HepG2 (cell line): ENCODE measurements at regions not wholly inside any gene's neighbourhood (a gene's known extent, or its start where the extent isn't known, plus 50 kb on each side); places are given as distances from the start of the nearest gene placed in this dataset.

Source experiments
- CTCF ChIP-seq: sonication (generic); formaldehyde crosslinking; IDR thresholded peaks from 2 replicates; pipeline ENCODE4 v1.5.0; 2020; ENCODE audit warnings: mild to moderate bottlenecking, missing genetic modification reagents, moderate library complexity
- ELF1 ChIP-seq: sonication (generic); formaldehyde crosslinking; IDR thresholded peaks from 2 replicates; pipeline ENCODE4 v1.4.0; 2020; ENCODE audit warnings: missing genetic modification reagents
- GMEB1 ChIP-seq: sonication (generic); formaldehyde crosslinking; IDR thresholded peaks from 2 replicates; pipeline ENCODE4 v1.5.1; 2020; ENCODE audit warnings: missing genetic modification reagents, mild to moderate bottlenecking, borderline replicate concordance
- GTF2F1 ChIP-seq: fragments of 150-350 bp; IDR thresholded peaks from 2 replicates; pipeline ENCODE4 v1.6.1; 2014; ENCODE audit warnings: low read length
- KLF13 ChIP-seq: sonication (generic); formaldehyde crosslinking; IDR thresholded peaks from 2 replicates; pipeline ENCODE4 v1.4.0; 2020; ENCODE audit warnings: mild to moderate bottlenecking, missing genetic modification reagents
- MTA3 ChIP-seq: sonication (generic); formaldehyde crosslinking; IDR thresholded peaks from 2 replicates; pipeline ENCODE4 v1.4.0; 2020; ENCODE audit warnings: missing genetic modification reagents
- POLR2A ChIP-seq, 2 experiments: IDR thresholded peaks; 2 replicates each; pipeline ENCODE4 v1.6.1; 2011; ENCODE audit warnings: low read depth in 2 of 2, low read length in 2 of 2, mild to moderate bottlenecking in 1 of 2, moderate library complexity in 1 of 2; ENCODE audit not compliant: insufficient read depth in 1 of 2
- TRIM24 ChIP-seq: sonication (generic); formaldehyde crosslinking; IDR thresholded peaks from 2 replicates; pipeline ENCODE4 v1.8.0; 2022; ENCODE audit warnings: mild to moderate bottlenecking, missing genetic modification reagents
- TF ChIP-seq, protein P1 (sequence below): sonication (generic); formaldehyde crosslinking; IDR thresholded peaks from 2 replicates; pipeline ENCODE4 v1.8.1; 2022; ENCODE audit warnings: mild to moderate bottlenecking, missing genetic modification reagents

- TF ChIP-seq CTCF (CRISPR knock-in tag) (no peak), GTF2F1 (no peak), GMEB1 (CRISPR knock-in tag) (no peak), TRIM24 (no peak), KLF13 (CRISPR knock-in tag) (no peak), POLR2A (IDR thresholded peaks at IDR 0.05; ENCODE audit: insufficient read depth in 1 of 2, low read depth in 2 of 2, low read length in 2 of 2) (no peak), ELF1 (no peak), MTA3 (CRISPR knock-in tag) (no peak)
- TF ChIP-seq, protein P1, sequence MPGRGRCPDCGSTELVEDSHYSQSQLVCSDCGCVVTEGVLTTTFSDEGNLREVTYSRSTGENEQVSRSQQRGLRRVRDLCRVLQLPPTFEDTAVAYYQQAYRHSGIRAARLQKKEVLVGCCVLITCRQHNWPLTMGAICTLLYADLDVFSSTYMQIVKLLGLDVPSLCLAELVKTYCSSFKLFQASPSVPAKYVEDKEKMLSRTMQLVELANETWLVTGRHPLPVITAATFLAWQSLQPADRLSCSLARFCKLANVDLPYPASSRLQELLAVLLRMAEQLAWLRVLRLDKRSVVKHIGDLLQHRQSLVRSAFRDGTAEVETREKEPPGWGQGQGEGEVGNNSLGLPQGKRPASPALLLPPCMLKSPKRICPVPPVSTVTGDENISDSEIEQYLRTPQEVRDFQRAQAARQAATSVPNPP (CRISPR knock-in tag), result no peak
Observed at GRCh38 chr3:154480033-154480432, 50.0 kb upstream of the GPR149 start.
